WTC11 (cell line): ENCODE measurements at regions not wholly inside any gene's neighbourhood (a gene's known extent, or its start where the extent isn't known, plus 50 kb on each side); places are given as distances from the start of the nearest gene placed in this dataset.

Source experiments
- ATAC-seq: fragments of 200-7000 bp; cut with Tn5 transposase; 2 replicates; pipeline ENCODE4 v1.10.0; 2021; ENCODE audit warnings: mild to moderate bottlenecking, moderate library complexity
- CTCF ChIA-PET: fragments of 300-600 bp; sonication (Branson Sonifier 250); formaldehyde crosslinking; loops from one replicate; lab custom pipeline; 2021; ENCODE audit warnings: antibody characterized with exemption; lab: Charles Lee
- POLR2A ChIA-PET: fragments of 350-600 bp; sonication (Branson Sonifier 250); formaldehyde crosslinking; loops from one replicate; lab custom pipeline; 2021; ENCODE audit warnings: antibody characterized with exemption; lab: Charles Lee
- DNase-seq: peaks from one replicate; pipeline ENCODE4 v3.0.0; 2021; ENCODE audit warnings: low spot score
- H3K27ac Mint-ChIP-seq: 2 replicates; pipeline ENCODE4 v1.8.0; 2021; ENCODE audit warnings: mixed read lengths
- H3K27me3 Mint-ChIP-seq: 2 replicates; pipeline ENCODE4 v1.8.0; 2021; ENCODE audit warnings: low read depth, mild to moderate bottlenecking, moderate library complexity, mixed read lengths
- H3K36me3 Mint-ChIP-seq: 2 replicates; pipeline ENCODE4 v1.8.0; 2021; ENCODE audit warnings: mixed read lengths
- H3K4me1 Mint-ChIP-seq: 2 replicates; pipeline ENCODE4 v1.8.0; 2022; ENCODE audit warnings: mixed read lengths
- H3K4me3 Mint-ChIP-seq: 2 replicates; pipeline ENCODE4 v1.8.0; 2021; ENCODE audit warnings: mild to moderate bottlenecking, moderate library complexity, mixed read lengths
- H3K9me3 Mint-ChIP-seq: 2 replicates; pipeline ENCODE4 v1.8.0; 2021; ENCODE audit warnings: mixed read lengths
- CREB1 ChIP-seq: sonication (generic); formaldehyde crosslinking; IDR thresholded peaks from 2 replicates; pipeline ENCODE4 v1.8.0; 2023; ENCODE audit warnings: mild to moderate bottlenecking, missing genetic modification reagents
- CTCF ChIP-seq: fragments of 200-600 bp; IDR thresholded peaks from 2 replicates; pipeline ENCODE4 v1.8.0; 2022; ENCODE audit warnings: antibody characterized with exemption
- ERG ChIP-seq: fragments of 250-450 bp; sonication (Bioruptor Pico); IDR thresholded peaks from 2 replicates; pipeline ENCODE4 v1.8.0; 2021; ENCODE audit warnings: mild to moderate bottlenecking
- ETV6 ChIP-seq: sonication (generic); formaldehyde crosslinking; IDR thresholded peaks from 2 replicates; pipeline ENCODE4 v1.8.1; 2022; ENCODE audit warnings: mild to moderate bottlenecking, missing genetic modification reagents
- FOXP1 ChIP-seq: sonication (generic); formaldehyde crosslinking; IDR thresholded peaks from 2 replicates; pipeline ENCODE4 v1.8.0; 2022; ENCODE audit warnings: missing genetic modification reagents, mild to moderate bottlenecking, moderate library complexity, borderline replicate concordance
- HMGXB4 ChIP-seq: sonication (generic); formaldehyde crosslinking; IDR thresholded peaks from 2 replicates; pipeline ENCODE4 v1.8.1; 2023; ENCODE audit warnings: mild to moderate bottlenecking, moderate library complexity, missing genetic modification reagents
- KAT7 ChIP-seq: sonication (generic); formaldehyde crosslinking; IDR thresholded peaks from 2 replicates; pipeline ENCODE4 v1.8.1; 2023; ENCODE audit warnings: missing genetic modification reagents, mild to moderate bottlenecking, borderline replicate concordance
- MYBL2 ChIP-seq: sonication (generic); formaldehyde crosslinking; IDR thresholded peaks from 2 replicates; pipeline ENCODE4 v1.8.1; 2023; ENCODE audit warnings: mild to moderate bottlenecking, moderate library complexity, missing genetic modification reagents
- SMAD4 ChIP-seq: sonication (generic); formaldehyde crosslinking; IDR thresholded peaks from 2 replicates; pipeline ENCODE4 v1.8.0; 2022; ENCODE audit warnings: mild to moderate bottlenecking, missing genetic modification reagents
- SOX15 ChIP-seq: fragments of 250-450 bp; sonication (Bioruptor Pico); IDR thresholded peaks from 2 replicates; pipeline ENCODE4 v1.9.0; 2021; ENCODE audit warnings: mild to moderate bottlenecking
- TCF7 ChIP-seq: sonication (generic); formaldehyde crosslinking; IDR thresholded peaks from 2 replicates; pipeline ENCODE4 v1.8.0; 2022; ENCODE audit warnings: mild to moderate bottlenecking, low read depth, missing genetic modification reagents, moderate library complexity
- TEAD4 ChIP-seq: sonication (generic); formaldehyde crosslinking; IDR thresholded peaks from 2 replicates; pipeline ENCODE4 v1.8.0; 2022; ENCODE audit warnings: mild to moderate bottlenecking, missing genetic modification reagents
- ZNF317 ChIP-seq: sonication (generic); formaldehyde crosslinking; IDR thresholded peaks from 2 replicates; pipeline ENCODE4 v1.8.1; 2023; ENCODE audit warnings: low read depth, mild to moderate bottlenecking, moderate library complexity, missing genetic modification reagents, borderline replicate concordance
- ZNF671 ChIP-seq: fragments of 250-450 bp; sonication (Bioruptor Pico); IDR thresholded peaks from 2 replicates; pipeline ENCODE4 v1.8.0; 2021; ENCODE audit warnings: mild to moderate bottlenecking
- ZSCAN18 ChIP-seq: fragments of 250-450 bp; sonication (Bioruptor Pico); IDR thresholded peaks from 2 replicates; pipeline ENCODE4 v2.1.2; 2022; ENCODE audit warnings: mild to moderate bottlenecking, moderate library complexity
- TF ChIP-seq, protein P1 (sequence below): sonication (generic); formaldehyde crosslinking; IDR thresholded peaks from 2 replicates; pipeline ENCODE4 v1.8.0; 2022; ENCODE audit warnings: mild to moderate bottlenecking, missing genetic modification reagents

DNA sequence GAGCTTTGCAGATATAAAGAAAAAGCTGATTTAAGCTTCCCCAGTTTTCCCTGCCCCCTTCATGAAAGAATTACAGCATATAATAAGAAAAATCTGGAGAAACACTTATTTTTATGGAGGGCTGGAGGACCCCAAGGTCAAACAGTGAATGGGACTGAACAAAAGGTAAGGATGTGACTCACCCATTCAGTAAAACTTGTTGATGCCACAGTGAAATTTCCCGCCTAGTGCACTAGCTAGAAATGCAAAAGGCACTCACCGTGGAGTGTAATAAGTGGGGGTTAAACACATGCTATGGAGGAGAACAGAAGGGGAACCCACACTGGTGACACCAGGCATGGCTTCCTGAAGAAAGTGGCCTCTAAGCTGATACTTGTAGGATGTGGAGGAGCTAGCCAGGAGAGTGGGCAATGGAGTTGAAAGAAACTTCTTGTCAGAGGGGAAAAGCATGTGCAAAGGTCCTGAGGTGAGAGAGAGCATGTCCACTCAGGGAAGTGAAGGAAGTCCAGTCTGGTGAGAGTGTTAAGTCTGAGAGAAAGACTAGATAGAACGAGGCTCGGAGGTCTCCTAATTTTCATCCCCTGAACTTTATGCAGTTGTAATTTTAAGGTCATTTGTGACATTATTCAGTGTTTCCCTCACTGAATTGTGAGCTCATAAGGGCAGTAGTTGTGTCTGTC is 77.1 kb downstream of the MIAT start (continued):
- TF ChIP-seq CTCF (no peak), ZSCAN18 (CRISPR knock-in tag) (no peak), TCF7 (CRISPR knock-in tag) (no peak), SOX15 (no peak)

GRCh38 chr22:26735019-26735409 is 77.6 kb downstream of the MIAT start:
- no peak for TF ChIP-seq CREB1 (CRISPR knock-in tag)
- no peak for TF ChIP-seq ERG (CRISPR knock-in tag)
- TF ChIP-seq KAT7 (CRISPR knock-in tag): no peak
- no peak for TF ChIP-seq ETV6 (CRISPR knock-in tag)
- TF ChIP-seq FOXP1 (CRISPR knock-in tag): no peak
- TF ChIP-seq MYBL2: no peak
- no peak for TF ChIP-seq TEAD4
- TF ChIP-seq SMAD4 (CRISPR knock-in tag): no peak
- no peak for TF ChIP-seq ZNF671
- TF ChIP-seq CTCF: no peak
- TF ChIP-seq, protein P1, sequence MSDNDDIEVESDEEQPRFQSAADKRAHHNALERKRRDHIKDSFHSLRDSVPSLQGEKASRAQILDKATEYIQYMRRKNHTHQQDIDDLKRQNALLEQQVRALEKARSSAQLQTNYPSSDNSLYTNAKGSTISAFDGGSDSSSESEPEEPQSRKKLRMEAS: no peak
- no peak for TF ChIP-seq HMGXB4 (CRISPR knock-in tag)
- TF ChIP-seq ZNF317 (CRISPR knock-in tag): no peak
- DNase-seq: no peak
- Mint-ChIP-seq H3K27ac (no peak overlapping the region), H3K4me1 (peaks cover 21% of the 10 kb centered on the region), H3K36me3 (no peaks in the 10 kb centered on the region; the same call in 1 of the 2 replicates), H3K9me3 (peaks cover 22% of the 10 kb centered on the region), H3K27me3 (no peaks in the 10 kb centered on the region), H3K4me3 (no peak overlapping the region)
- ATAC-seq: no peak
- ChIA-PET CTCF (interaction anchor here (0.7 to 1.2 kb wide), 3 partner anchors 47 to 297 kb away, joined by 3 to 5 read pairs (median 3); no protein-coding TSS in a partner anchor), POLR2A (no interaction called here)
